GM12891 (cell line): ENCODE measurements at regions not wholly inside any gene's neighbourhood (a gene's known extent, or its start where the extent isn't known, plus 50 kb on each side); places are given as distances from the start of the nearest gene placed in this dataset.

Experiments
- DNase-seq: peaks from one replicate; pipeline ENCODE4 v3.0.0; 2011; ENCODE audit warnings: low spot score; ENCODE audit not compliant: insufficient read length
- FAIRE-seq: peaks from 2 replicates; lab custom pipeline; 2011; peaks lifted over from hg19 to GRCh38; lab: Jason Lieb, UNC
- PAX5 ChIP-seq: IDR thresholded peaks from 2 replicates; pipeline ENCODE4 v1.6.1; 2011; ENCODE audit warnings: low read length, moderate library complexity, mild to moderate bottlenecking; ENCODE audit not compliant: insufficient read depth, severe bottlenecking
- POLR2A ChIP-seq: IDR thresholded peaks from 2 replicates; pipeline ENCODE4 v1.6.1; 2011; ENCODE audit warnings: low read depth, low read length, control low read depth
- POLR2AphosphoS5 ChIP-seq: IDR thresholded peaks from 2 replicates; pipeline ENCODE4 v1.6.1; 2011; ENCODE audit warnings: low read depth, low read length, control low read depth
- POU2F2 ChIP-seq: IDR thresholded peaks from 2 replicates; pipeline ENCODE4 v1.6.1; 2011; ENCODE audit warnings: low read depth, mild to moderate bottlenecking, control low read depth, low read length, moderate library complexity
- SPI1 ChIP-seq: IDR thresholded peaks from 2 replicates; pipeline ENCODE4 v1.6.1; 2011; ENCODE audit warnings: low read depth, low read length, control low read depth
- TAF1 ChIP-seq: IDR thresholded peaks from 2 replicates; pipeline ENCODE4 v1.6.1; 2011; ENCODE audit warnings: low read depth, low read length, control low read depth

DNA sequence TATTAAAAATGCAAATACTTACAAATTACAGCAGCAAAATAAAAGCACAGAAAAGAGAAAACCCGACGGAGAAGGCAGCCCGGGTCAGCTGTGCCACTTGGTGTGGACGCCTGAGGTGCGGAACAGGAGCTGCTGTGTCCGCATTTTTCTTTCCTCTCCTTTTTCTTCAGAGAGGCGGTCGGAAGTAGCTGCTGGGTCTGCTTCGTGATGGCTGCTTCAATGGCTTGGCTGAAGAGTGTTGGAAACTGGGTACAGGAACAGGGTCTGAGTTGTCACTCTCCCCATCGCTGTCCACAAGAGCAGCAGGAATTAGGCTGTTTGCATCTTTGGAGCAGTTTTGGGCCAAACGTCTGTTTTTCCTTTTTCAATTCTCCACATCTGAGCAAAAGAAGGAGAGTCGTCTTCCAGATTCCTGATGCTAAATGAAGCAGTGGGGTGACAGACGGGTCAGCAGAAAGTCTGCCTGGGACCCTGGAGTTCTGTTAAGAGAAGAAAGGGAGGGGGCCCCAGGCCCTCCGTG, 53.5 kb upstream of the ARL8B start:
- TF ChIP-seq PAX5 (no peak), POLR2AphosphoS5 (no peak), TAF1 (no peak), POLR2A (no peak), POU2F2 (no peak), SPI1 (no peak)
- FAIRE-seq = no peak
- no peak for DNase-seq

DNA sequence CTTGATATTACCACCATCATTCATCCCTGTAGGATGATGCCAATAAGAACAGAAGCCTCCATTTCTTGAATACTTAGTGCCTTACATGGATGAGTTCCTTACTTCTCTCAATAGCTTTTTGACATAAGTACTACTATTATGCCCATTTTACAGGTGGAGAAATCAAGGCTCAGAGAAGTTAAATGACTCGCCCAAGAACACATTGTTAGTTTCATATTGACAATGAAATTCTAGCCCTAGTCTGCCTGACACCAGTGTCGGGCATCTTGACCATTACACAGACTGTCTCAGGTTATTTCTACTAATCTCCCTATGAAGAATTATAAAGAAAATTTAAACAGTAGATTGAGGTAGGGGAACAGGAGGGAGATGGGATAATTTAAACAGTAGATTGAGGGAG, 52.5 kb upstream of the ARL8B start:
- no peak for TF ChIP-seq SPI1
- TF ChIP-seq PAX5 = no peak
- no peak for TF ChIP-seq POU2F2
- TF ChIP-seq TAF1 = no peak
- TF ChIP-seq POLR2A = no peak
- TF ChIP-seq POLR2AphosphoS5 = no peak
- FAIRE-seq = no peak
- no peak for DNase-seq

- FAIRE-seq (no peak), DNase-seq (no peak)
- no peak for TF ChIP-seq POU2F2
- no peak for TF ChIP-seq TAF1
- TF ChIP-seq POLR2AphosphoS5 = no peak
- TF ChIP-seq POLR2A = no peak
- no peak for TF ChIP-seq SPI1
- no peak for TF ChIP-seq PAX5
Measured at GRCh38 chr3:5071061-5071460, 51.0 kb upstream of the ARL8B start.

GRCh38 chr3:5072100-5072816, 49.8 kb upstream of the ARL8B start:
- DNase-seq (no peak), FAIRE-seq (no peak)
- TF ChIP-seq POU2F2 = no peak
- no peak for TF ChIP-seq SPI1
- no peak for TF ChIP-seq POLR2AphosphoS5
- TF ChIP-seq POLR2A = no peak
- TF ChIP-seq TAF1 = no peak
- no peak for TF ChIP-seq PAX5
